ENCODE measurements at regions not wholly inside any gene's neighbourhood (a gene's known extent, or its start where the extent isn't known, plus 50 kb on each side); places are given as distances from the start of the nearest gene placed in this dataset.
"Not testable (repeated sequence)": the region's sequence is repeated elsewhere in the genome, so short reads cannot be mapped to it uniquely, and the experiment has no call there.

- DNase-seq = no peak
These were observed 139.2 kb upstream of the RBPJ start for GRCh38 chr4:26181616-26182015.

DNA sequence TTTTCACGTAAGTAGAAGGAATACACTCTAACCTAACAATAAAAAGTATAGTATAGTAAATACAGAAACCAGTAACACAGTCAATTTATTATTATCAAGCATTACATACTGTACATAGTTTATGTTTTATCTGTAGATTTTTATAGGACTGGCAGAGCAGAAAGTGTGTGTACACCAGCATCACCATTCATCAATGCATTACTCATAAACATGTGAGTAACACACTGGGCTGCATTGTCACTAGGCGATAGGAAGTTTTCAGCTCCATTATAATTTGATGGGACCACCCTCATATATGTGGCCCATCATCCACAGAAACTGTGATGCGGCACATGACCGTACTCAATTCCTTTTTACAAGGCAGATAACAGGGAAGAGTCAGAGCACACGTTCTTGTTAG is 137.8 kb upstream of the RBPJ start:
- no peak for DNase-seq

- DNase-seq = no peak
These were observed 135.4 kb upstream of the RBPJ start for GRCh38 chr4:26185436-26185835.

DNA sequence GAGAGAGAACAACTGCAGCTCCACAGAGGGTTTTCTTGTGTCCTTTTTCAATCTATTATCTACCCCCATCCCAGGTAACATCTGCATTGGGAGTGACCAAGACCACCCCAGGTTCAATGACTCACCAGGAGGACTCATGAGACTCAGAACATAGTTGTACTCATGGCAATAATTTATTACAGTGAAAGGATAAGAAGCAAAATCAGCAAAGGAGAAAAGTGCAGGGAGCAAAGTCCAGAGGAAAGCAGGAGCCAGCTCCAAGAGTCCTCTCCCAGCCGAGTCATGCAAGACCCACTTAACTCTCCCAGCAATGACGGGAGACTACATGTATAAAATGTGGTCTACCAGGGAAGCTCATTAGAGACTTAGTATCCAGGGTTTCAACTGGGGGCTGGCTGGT is 129.5 kb upstream of the RBPJ start:
- DNase-seq = no peak

GRCh38 chr4:26192899-26193869 is 127.6 kb upstream of the RBPJ start:
- no peak for DNase-seq

GRCh38 chr4:26194764-26195163 is 126.0 kb upstream of the RBPJ start:
- no peak for DNase-seq

DNA sequence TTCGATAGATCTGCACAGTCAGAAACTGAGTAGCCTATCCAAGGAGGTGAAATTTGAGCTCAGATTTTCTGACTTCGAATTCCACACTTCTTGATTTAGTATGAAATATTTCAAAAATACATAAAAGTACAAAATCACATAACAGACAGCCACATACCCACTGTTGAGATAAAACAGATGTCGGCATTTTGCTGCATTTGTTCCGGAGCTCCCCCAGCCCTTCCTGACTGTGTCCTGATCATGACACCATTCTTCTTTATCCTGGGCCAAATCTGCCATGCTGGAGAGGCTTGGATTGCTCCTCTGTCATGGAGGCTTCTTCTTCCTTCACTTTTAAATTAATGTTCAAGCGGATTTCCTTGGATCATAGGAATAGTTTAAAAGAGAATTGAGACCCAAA is 124.2 kb upstream of the RBPJ start:
- DNase-seq = no peak

GRCh38 chr4:26197018-26197779 is 123.6 kb upstream of the RBPJ start:
- DNase-seq = no peak

DNA sequence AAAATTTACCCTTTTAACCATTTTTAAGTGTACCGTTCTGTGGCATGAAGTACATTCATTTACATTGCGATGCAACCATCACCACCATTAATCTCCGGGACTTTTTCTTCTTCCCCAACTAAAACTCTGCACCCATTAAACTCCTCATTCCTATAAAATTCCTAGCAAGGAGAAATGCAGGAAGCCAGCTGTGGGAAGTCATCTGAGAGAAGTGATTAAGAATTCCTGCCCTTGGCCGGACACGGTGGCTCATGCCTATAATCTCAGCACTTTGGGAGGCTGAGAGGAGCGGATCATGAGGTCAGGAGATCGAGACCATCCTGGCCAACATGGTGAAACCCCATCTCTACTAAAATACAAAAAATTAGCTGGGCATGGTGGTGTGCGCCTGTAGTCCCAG is 121.9 kb upstream of the RBPJ start:
- not testable (repeated sequence) for DNase-seq

DNA sequence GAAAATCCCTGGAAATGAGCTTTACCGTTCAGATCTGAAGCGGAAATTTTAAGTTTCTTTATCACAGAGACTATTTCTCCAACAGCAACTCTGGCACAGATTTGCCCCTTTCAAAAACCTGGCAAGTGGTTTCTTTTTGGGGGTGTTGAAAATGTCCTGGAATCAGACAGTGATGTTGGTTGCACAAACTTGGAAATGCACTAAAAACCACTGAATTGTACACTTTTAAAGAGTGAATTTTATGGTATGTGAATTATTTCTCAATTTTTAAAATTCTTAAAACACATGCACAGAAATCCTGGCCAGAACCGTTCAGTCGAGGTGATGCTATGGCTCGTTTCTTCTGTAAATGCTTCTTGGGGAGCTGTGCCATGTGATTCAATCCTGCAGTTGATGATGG is 121.2 kb upstream of the RBPJ start:
- no peak for DNase-seq

DNA sequence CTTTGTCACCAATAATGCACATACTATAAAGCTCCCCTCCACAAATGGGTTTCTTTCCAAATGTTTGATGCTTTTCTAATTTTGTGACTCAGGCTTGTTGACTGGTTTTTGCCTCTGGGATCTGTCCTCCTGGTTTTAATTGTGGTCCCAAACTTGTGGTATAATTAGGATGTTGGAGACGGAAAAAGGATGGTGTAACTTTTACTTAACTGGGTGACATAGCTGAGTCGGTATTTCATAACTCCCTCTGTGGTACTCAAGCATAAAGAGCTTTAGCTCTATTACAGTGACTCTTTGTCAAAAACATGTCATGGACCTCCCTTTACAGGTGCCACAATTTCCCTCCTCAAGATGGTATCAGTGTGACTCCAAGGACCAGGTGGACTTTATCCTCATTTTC is 119.7 kb upstream of the RBPJ start:
- no peak for DNase-seq

DNA sequence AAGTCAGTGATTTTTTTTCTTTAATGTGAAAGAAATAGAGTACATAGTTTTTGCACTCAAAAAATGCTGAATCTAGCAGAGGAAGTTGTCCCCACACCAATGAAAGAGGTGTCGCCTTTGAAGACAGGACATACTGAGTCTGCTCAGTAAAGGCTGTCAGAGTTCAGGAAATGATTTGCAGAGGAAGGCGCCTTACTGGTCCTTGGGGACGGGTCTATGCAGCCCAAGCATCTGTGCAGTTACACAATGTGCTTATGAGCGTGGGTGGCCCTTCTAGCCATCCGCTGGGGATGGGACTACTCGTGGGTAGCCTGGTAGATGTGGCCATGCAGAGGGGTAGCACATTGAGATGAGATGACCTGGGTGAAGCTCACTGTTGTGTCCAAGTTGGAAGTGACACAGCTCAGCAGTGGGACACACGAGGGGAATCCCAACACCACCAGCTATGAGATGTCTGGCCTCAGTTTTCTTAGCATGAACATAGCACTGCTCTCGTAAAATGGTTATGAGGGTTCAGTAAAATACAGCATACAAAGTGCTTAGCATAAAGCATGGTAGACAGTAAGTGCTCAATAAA is 116.5 kb upstream of the RBPJ start:
- DNase-seq = no peak

DNA sequence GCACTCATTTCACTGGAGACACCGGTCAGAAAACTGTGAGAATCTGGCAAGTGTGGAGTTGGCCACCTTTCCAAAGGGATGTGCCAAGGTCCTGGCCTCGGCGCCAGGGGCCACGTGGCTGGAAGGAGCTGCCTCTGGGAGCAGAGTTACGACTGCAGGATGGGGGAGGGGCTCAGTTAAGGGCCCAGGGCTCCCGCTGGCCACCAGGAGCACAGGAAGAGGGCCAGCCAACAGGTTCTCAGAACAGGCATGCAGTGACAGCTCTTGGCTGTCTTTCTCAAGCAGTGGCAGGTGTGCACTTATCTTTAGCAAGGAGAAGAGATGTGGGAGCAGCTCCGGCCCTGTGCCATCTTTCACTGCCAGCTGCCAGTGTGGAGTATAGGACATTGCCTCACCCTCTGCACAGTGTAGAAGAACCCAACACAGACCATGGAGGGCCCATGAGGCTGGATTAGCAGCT is 115.9 kb upstream of the RBPJ start:
- no peak for DNase-seq

GRCh38 chr4:26206339-26206738 is 114.5 kb upstream of the RBPJ start:
- peak; percentile 9 for DNase-seq

DNA sequence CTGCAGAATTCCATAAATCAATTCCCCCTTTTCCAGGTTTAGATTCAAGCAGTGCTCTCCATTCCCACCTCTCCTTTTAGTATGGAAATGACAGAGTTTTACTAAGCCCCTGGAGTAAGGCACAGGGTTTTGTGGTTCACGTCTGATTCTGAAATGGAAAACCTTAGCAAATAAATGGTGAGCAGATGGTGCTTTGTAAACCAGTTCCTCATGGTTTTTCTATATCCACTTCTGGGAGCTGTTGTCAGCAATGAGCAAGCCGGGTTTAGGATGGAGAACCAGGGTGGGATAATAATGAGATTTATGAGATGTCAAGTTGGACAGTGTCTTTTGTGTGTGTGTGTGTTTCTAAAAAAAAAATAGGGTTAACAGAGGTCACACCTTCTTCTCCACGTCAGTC is 113.8 kb upstream of the RBPJ start:
- no peak for DNase-seq

- no peak for DNase-seq
These were observed 113.2 kb upstream of the RBPJ start for GRCh38 chr4:26207631-26208030.

- no peak for DNase-seq
These were observed 112.4 kb upstream of the RBPJ start for GRCh38 chr4:26208237-26208994.

DNA sequence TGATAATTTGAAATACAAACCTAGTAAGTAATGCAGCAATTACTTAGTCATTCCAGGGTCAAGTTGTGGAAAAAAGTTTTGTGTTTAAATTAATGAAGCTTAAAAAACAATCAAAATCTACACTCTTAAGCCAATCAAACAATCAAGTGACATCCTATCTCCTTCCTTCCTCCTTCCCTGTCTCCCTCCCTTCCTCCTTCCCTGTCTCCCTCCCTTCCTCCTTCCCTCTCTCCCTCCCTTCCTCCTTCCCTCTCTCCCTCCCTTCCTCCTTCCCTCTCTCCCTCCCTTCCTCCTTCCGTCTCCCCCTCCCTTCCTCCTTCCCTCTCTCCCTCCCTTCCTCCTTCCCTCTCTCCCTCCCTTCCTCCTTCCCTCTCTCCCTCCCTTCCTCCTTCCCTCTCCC is 111.4 kb upstream of the RBPJ start:
- not testable (repeated sequence) for DNase-seq

- no peak for DNase-seq
These were observed 108.3 kb upstream of the RBPJ start for GRCh38 chr4:26212528-26212927.

DNA sequence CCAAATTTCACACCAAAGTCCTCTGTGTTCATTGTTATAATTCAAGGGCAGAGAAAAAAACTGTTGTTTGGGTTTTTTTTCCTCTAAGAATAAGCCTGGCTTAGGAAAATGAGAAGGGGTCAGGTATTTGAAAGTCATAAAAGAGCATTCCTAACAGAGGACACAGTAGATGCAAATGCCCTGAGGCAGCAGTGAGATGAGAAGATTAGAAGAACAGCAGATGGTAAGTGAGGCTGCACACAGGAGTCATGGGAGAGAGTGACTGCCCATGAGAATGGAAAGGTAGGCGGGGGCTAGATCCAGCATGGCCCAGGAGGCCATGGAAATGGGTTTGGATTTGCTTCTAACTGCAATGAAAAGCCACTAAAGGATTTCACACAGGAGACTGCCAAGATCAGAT is 107.5 kb upstream of the RBPJ start:
- no peak for DNase-seq

- no peak for DNase-seq
These were observed 105.8 kb upstream of the RBPJ start for GRCh38 chr4:26214994-26215393.

- no peak for DNase-seq
These were observed 105.1 kb upstream of the RBPJ start for GRCh38 chr4:26215725-26216124.

- no peak for DNase-seq
These were observed 103.3 kb upstream of the RBPJ start for GRCh38 chr4:26217481-26217880.
